ENCODE measurements at regions not wholly inside any gene's neighbourhood (a gene's known extent, or its start where the extent isn't known, plus 50 kb on each side); places are given as distances from the start of the nearest gene placed in this dataset.

GRCh38 chr9:91025856-91026255, 224.2 kb downstream of the SYK start:
- H3K27me3 ChIP-seq = no peaks in the 10 kb centered on the region
- ATAC-seq = no peak
- H3K36me3 ChIP-seq = no peaks in the 10 kb centered on the region
- H3K4me3 ChIP-seq = no peak overlapping the region
- no peaks in the 10 kb centered on the region for H3K4me1 ChIP-seq
- no peak overlapping the region for H3K27ac ChIP-seq
- TF ChIP-seq POLR2A (IDR thresholded peaks at IDR 0.05) = no peak
- no peaks in the 10 kb centered on the region for H3K9me3 ChIP-seq
- WGBS, 2 donors (ENCODE audit: low coverage in 1 of 2) = 91% methylated on average over 4 of the region's 4 CpGs; no CpG with 5 or more reads in 1 of the 2 donors

GRCh38 chr9:91026266-91026665, 224.6 kb downstream of the SYK start:
- Histone ChIP-seq H3K4me3 (no peak overlapping the region), H3K4me1 (no peaks in the 10 kb centered on the region), H3K9me3 (no peaks in the 10 kb centered on the region), H3K27me3 (no peaks in the 10 kb centered on the region), H3K27ac (no peak overlapping the region), H3K36me3 (no peaks in the 10 kb centered on the region)
- TF ChIP-seq POLR2AphosphoS5 (IDR thresholded peaks at IDR 0.05) (no peak), POLR2A (IDR thresholded peaks at IDR 0.05) (no peak), EP300 (IDR thresholded peaks at IDR 0.05) (no peak), CTCF (IDR thresholded peaks at IDR 0.05) (no peak)
- no peak for ATAC-seq
- WGBS, 2 donors (ENCODE audit: low coverage in 1 of 2) = 75 to 92% methylated on average over 2 to 7 of the region's 8 CpGs

- Histone ChIP-seq H3K36me3 (no peaks in the 10 kb centered on the region), H3K9me3 (no peaks in the 10 kb centered on the region), H3K4me3 (no peak overlapping the region), H3K27me3 (peaks cover 5% of the 10 kb centered on the region), H3K27ac (no peak overlapping the region), H3K4me1 (no peaks in the 10 kb centered on the region)
- no peak for TF ChIP-seq POLR2A (IDR thresholded peaks at IDR 0.05)
- TF ChIP-seq POLR2AphosphoS5 (IDR thresholded peaks at IDR 0.05) = no peak
- TF ChIP-seq EP300 (IDR thresholded peaks at IDR 0.05) = no peak
- TF ChIP-seq CTCF (IDR thresholded peaks at IDR 0.05) = no peak
- 79 to 93% methylated on average over 3 of the region's 3 CpGs for WGBS, 2 donors (ENCODE audit: low coverage in 1 of 2)
- no peak for ATAC-seq
Observed at GRCh38 chr9:91027005-91027404, 225.4 kb downstream of the SYK start.

GRCh38 chr9:91028166-91028827, 226.7 kb downstream of the SYK start:
- TF ChIP-seq EP300 (IDR thresholded peaks at IDR 0.05) (no peak), POLR2A (IDR thresholded peaks at IDR 0.05) (no peak), POLR2AphosphoS5 (IDR thresholded peaks at IDR 0.05) (no peak), CTCF (IDR thresholded peaks at IDR 0.05) (no peak)
- 100% methylated on average over 1 of the region's 8 CpGs for WGBS, 2 donors (ENCODE audit: low coverage in 1 of 2)

GRCh38 chr9:91029650-91030361, 228.2 kb downstream of the SYK start:
- no peak overlapping the region for H3K4me3 ChIP-seq
- H3K27ac ChIP-seq = no peak overlapping the region
- H3K27me3 ChIP-seq = peaks cover 7% of the 10 kb centered on the region
- WGBS, 2 donors (ENCODE audit: low coverage in 1 of 2) = 55 to 70% methylated on average over 2 to 13 of the region's 18 CpGs
- H3K4me1 ChIP-seq = no peaks in the 10 kb centered on the region
- H3K9me3 ChIP-seq = no peaks in the 10 kb centered on the region
- ATAC-seq = no peak
- no peak for TF ChIP-seq POLR2A (IDR thresholded peaks at IDR 0.05)
- TF ChIP-seq POLR2AphosphoS5 (IDR thresholded peaks at IDR 0.05) = no peak
- no peak for TF ChIP-seq CTCF (IDR thresholded peaks at IDR 0.05)
- H3K36me3 ChIP-seq = no peaks in the 10 kb centered on the region

More at GRCh38 chr9:91028166-91028827, 226.7 kb downstream of the SYK start:
- Histone ChIP-seq H3K27me3 (peaks cover 7% of the 10 kb centered on the region), H3K9me3 (no peaks in the 10 kb centered on the region), H3K4me3 (no peak overlapping the region), H3K36me3 (no peaks in the 10 kb centered on the region), H3K4me1 (no peaks in the 10 kb centered on the region), H3K27ac (no peak overlapping the region)
- ATAC-seq = no peak
